Thymus (tissue), 11 donors: ENCODE measurements at regions not wholly inside any gene's neighbourhood (a gene's known extent, or its start where the extent isn't known, plus 50 kb on each side); places are given as distances from the start of the nearest gene placed in this dataset.

ENCODE experiments used
- DNase-seq, 9 donors: peaks; one replicate each; pipeline ENCODE4 v3.0.0-alpha.2; 2013; ENCODE audit warnings: low spot score in 9 of 9, low read depth in 6 of 9, missing footprints in 1 of 9
- H3K27ac ChIP-seq, 2 donors: one replicate each; pipeline ENCODE4 v1.5.1; 2013; ENCODE audit warnings: control low read depth in 1 of 2, low read depth in 1 of 2, low read length in 1 of 2, mild to moderate bottlenecking in 1 of 2, moderate library complexity in 1 of 2
- H3K27me3 ChIP-seq, 2 donors: one replicate each; pipeline ENCODE4 v1.5.1; 2013; ENCODE audit warnings: low read length in 1 of 2; ENCODE audit not compliant: control insufficient read depth in 2 of 2, insufficient read depth in 1 of 2
- H3K36me3 ChIP-seq, 2 donors: one replicate each; pipeline ENCODE4 v1.5.1; 2013; ENCODE audit warnings: low read length in 1 of 2, mild to moderate bottlenecking in 1 of 2, moderate library complexity in 1 of 2; ENCODE audit not compliant: control insufficient read depth in 2 of 2, insufficient read depth in 2 of 2
- H3K4me1 ChIP-seq, 2 donors: one replicate each; pipeline ENCODE4 v1.5.1; 2013; ENCODE audit warnings: low read length in 2 of 2; ENCODE audit not compliant: control insufficient read depth in 2 of 2, insufficient read depth in 2 of 2
- H3K4me3 ChIP-seq, 2 donors: one replicate each; pipeline ENCODE4 v1.5.1; 2013; ENCODE audit warnings: low read length in 2 of 2, control low read depth in 1 of 2, mild to moderate bottlenecking in 1 of 2
- H3K9me3 ChIP-seq, 2 donors: one replicate each; pipeline ENCODE4 v1.5.1; 2013; ENCODE audit warnings: low read length in 1 of 2, mild to moderate bottlenecking in 1 of 2; ENCODE audit not compliant: control insufficient read depth in 2 of 2, insufficient read depth in 1 of 2
- WGBS: extraction: QIAGEN DNeasy Blood & Tissue Kit; methylation state at CpG from one replicate; pipeline ENCODE4 v1.1.7; 2013; 5-methylcytosine and 5-hydroxymethylcytosine counted together
- donor health status: healthy.

DNA sequence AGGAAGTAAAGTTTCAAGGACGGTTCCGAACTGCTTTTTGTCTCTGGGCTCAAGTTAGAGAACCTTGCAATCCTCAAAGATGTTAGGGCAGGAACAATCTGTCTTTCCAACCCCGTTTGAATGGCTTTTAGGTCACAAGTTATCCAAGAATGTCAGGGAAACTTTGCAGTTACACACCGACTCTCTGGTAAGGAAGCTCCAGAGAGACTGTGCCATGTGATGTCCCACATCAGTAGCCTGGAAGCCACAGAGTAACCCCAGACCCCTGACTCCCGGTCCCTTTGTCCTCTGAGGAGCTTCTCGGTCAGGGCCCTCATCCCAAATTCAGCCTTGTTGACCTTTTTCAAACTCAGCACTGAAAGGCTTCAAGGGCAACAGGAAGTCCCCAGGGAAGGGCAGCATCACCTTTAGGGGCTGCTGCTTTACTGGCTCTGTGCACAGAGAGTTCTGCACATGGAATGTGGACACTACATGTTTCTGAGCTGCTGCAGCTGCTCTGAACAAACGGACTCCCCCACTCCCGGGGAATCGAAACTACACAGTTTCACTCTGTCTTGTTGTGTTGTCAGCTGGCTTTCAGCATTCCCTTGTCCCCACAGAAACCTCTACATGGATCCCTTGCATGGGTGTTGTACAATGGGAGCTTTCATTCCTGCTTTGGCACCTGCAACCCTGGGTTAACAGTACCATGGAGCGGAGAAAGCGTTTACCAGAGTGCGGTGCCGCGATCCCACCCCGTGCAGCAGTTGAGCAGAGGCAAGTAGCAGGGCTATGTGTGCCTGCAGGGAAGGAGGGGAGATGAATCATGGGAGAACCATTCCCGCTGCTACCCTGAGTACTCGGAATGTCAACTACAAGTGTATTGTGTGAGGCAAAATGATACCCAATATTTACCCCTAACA, 408.2 kb upstream of the THBS1 start:
- no peak overlapping the region for H3K4me3 ChIP-seq
- H3K36me3 ChIP-seq, result no peaks in the 10 kb centered on the region
- peak in 1 of 9 donors; percentile 6 for DNase-seq
- peak overlapping the region in 1 of 2 donors; percentile 73 for H3K27ac ChIP-seq
- no peaks in the 10 kb centered on the region for H3K9me3 ChIP-seq
- H3K4me1 ChIP-seq, result peaks cover 0 to 5% of the 10 kb centered on the region in 2 donors
- 83% methylated on average over 17 of the region's 17 CpGs for WGBS
- H3K27me3 ChIP-seq, result no peaks in the 10 kb centered on the region

DNA sequence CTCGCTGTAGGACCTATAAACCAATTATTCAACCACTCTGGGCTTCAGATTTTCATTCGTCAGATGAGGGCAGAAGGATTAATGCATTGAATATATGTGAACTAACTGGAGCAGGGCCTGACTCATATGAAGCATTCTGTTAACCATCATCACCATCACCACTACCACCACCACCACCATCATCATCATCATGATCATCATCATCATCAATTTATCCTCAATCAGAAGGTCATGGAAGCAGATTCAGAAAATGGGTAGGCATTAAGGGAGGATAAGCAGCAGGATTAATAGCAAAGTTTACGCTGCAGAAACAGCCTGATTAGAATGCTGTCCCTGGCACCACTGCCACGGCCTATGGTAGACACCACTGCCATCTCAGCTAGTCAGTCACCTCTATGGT, 407.5 kb upstream of the THBS1 start:
- no peak for DNase-seq
- Histone ChIP-seq H3K36me3 (no peaks in the 10 kb centered on the region), H3K4me1 (peaks cover 0 to 5% of the 10 kb centered on the region in 2 donors), H3K27ac (no peak overlapping the region), H3K27me3 (no peaks in the 10 kb centered on the region), H3K9me3 (no peaks in the 10 kb centered on the region), H3K4me3 (no peak overlapping the region)
- WGBS, result 95% methylated on average over 4 of the region's 4 CpGs

DNA sequence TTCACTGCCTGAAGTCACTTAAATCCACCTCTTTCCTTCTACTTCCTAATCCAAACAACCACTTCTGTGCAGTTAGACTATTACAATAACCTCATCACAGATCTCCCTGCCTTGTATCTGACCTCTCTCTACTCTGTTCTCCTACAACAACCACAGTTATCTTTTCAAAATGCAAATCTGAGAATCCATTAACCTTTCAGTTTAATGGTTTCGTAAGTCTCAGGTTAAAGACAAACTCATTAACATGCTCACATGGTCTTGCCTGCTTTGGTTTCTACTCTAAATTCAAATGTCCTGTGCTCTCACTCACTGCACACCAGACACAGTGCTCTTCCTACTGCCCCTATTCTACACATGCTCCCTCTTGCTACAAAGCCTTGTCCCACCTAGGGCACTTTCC, 406.5 kb upstream of the THBS1 start:
- DNase-seq, result no peak
- Histone ChIP-seq H3K4me1 (peaks cover 0 to 5% of the 10 kb centered on the region in 2 donors), H3K27me3 (no peaks in the 10 kb centered on the region), H3K36me3 (no peaks in the 10 kb centered on the region), H3K9me3 (no peaks in the 10 kb centered on the region), H3K27ac (no peak overlapping the region), H3K4me3 (no peak overlapping the region)
- WGBS, result 96% methylated on average over 1 of the region's 1 CpG

DNA sequence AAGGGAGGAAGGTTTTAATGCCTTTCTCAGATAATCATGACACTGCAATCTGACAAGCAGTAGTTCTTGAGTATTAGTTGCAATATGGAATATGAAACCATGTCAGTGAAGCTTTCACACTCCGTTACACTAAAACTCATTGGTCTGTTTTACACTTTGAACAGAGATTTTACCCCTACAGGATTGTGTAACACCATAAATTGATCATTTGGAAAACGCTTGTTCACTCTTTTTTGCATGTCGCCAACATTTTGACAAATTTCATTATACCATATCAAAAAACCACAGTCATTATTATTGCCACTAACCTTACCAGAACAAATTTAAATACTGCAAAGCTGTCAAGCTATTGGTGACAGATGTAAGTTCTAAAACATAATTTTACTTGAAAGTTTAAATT, 404.8 kb upstream of the THBS1 start:
- H3K4me3 ChIP-seq, result no peak overlapping the region
- H3K27me3 ChIP-seq, result no peaks in the 10 kb centered on the region
- H3K27ac ChIP-seq, result no peak overlapping the region
- no peak for DNase-seq
- 90% methylated on average over 3 of the region's 3 CpGs for WGBS
- H3K4me1 ChIP-seq, result peaks cover 0 to 5% of the 10 kb centered on the region in 2 donors
- no peaks in the 10 kb centered on the region for H3K9me3 ChIP-seq
- H3K36me3 ChIP-seq, result no peaks in the 10 kb centered on the region

DNA sequence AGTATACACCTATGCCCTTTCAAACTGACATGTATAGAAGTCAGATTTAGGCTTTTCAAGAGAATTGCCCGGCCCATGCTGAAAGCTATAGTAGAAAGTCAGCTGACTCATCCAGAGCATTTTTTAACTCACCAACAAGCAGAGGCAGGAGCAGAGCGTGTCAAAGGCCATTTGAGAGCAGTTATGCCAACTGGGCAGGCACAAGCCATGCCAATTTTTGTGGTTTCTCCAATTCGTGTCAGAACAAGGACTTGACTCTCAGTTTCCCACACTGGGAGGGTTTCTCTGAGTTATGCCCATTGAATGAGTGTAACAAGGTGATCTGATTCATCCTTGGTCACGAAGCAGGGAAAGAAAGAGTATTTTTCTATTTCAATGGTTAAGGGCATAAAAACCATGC, 403.3 kb upstream of the THBS1 start:
- Histone ChIP-seq H3K9me3 (no peaks in the 10 kb centered on the region), H3K36me3 (no peaks in the 10 kb centered on the region), H3K4me1 (peaks cover 0 to 3% of the 10 kb centered on the region in 2 donors), H3K4me3 (no peak overlapping the region), H3K27ac (no peak overlapping the region), H3K27me3 (no peaks in the 10 kb centered on the region)
- WGBS, result 90% methylated on average over 4 of the region's 4 CpGs
- no peak for DNase-seq

DNA sequence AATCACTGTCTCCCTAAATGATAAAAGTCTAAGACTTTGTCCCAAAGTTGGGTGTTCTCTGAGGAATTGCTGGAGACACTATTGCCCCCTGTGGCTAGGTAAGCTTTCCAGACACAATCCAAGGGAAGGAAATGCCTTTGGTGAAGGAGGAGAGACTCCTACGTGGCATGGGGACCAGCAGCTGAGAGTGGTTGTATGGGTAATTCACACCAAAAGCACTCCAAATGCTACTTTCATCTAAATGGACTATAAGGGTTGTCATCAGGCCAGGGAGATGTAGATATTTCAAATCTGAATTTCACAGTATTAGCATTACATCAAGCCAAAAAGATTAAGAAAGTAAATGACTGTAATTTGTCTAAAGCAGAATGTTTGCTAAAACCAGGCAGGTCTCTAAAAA, 400.8 kb upstream of the THBS1 start:
- Histone ChIP-seq H3K4me3 (no peak overlapping the region), H3K4me1 (no peaks in the 10 kb centered on the region), H3K36me3 (no peaks in the 10 kb centered on the region), H3K9me3 (no peaks in the 10 kb centered on the region), H3K27ac (no peak overlapping the region), H3K27me3 (no peaks in the 10 kb centered on the region)
- WGBS, result 85% methylated on average over 1 of the region's 1 CpG
- no peak for DNase-seq

DNA sequence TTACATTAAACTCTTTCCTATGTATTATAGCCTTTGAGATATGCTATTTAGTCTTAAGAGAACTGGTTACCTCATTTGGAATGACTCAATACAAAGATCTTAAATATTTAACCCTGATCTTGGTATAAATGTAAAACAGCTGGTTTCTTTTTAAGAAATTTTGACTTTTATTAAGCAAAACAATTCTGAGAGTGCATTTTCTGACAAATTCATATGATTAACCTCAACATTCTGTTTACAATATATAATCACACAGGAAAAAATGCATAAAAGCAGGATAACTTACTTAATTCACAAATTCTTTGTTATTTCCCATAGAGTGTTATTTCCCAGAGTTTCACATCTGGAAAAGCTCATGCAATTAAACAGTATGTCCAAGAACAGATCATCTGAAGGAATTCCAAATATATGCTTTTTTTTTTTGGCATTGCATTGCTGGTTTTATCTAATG, 400.4 kb upstream of the THBS1 start:
- Histone ChIP-seq H3K36me3 (no peaks in the 10 kb centered on the region), H3K9me3 (no peaks in the 10 kb centered on the region), H3K27me3 (no peaks in the 10 kb centered on the region), H3K27ac (no peak overlapping the region), H3K4me1 (no peaks in the 10 kb centered on the region), H3K4me3 (no peak overlapping the region)
- DNase-seq, result no peak

DNA sequence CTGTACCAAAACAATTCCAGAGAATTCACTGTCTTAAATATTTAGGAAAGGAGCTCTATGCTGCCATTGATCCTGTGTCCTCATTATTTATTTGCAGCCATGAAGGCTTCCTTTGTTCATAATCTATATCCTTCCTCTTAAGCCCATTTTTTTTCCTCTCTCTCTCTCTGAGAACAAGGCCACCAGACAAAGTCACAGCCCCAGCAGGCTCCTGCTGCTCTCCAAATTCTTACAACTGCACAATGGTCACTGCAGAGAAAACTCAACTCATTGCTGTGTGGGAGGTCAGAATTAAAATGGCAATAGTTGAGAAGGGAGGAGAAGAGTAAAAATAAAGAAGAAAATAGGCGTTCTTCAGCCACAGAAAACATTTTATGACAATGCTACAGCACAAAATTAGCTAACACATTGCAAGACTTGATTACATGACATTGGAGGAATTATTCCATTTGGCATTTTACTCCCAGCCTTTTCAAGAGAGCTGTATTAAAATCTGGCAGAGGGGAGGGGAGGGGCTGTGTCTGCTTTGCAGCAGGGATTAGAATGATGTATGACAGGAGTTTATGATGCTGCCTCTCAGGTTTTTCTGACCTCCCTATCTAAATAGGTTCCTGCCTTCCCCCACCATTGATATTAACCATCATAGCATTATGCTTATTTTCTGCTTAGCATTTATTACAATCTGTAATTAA, 399.7 kb upstream of the THBS1 start:
- Histone ChIP-seq H3K4me1 (no peaks in the 10 kb centered on the region), H3K4me3 (no peak overlapping the region), H3K36me3 (no peaks in the 10 kb centered on the region), H3K27me3 (no peaks in the 10 kb centered on the region), H3K27ac (no peak overlapping the region), H3K9me3 (no peaks in the 10 kb centered on the region)
- no peak for DNase-seq
- 89% methylated on average over 1 of the region's 1 CpG for WGBS

DNA sequence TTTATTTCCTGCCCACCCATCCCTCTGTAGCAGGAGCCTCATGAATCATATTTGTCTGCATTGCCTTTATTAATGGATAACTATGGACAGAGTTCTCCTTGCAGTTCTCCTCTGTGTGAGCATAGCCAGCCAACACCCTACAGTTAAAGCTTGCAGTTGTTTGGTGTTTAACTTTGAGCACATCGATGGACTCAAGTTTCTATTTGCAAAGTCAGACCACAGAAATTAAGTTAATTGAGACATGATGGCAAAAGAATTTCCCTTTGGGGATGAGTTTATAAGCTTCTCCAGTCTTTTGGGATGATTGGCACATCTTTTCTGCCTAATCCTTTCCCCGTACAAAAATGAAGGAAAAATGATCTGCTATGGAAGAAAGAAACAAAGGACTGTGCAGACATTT, 398.9 kb upstream of the THBS1 start:
- no peak for DNase-seq
- H3K4me1 ChIP-seq, result no peaks in the 10 kb centered on the region
- WGBS, result 96% methylated on average over 2 of the region's 2 CpGs
- H3K36me3 ChIP-seq, result no peaks in the 10 kb centered on the region
- H3K27ac ChIP-seq, result no peak overlapping the region
- no peaks in the 10 kb centered on the region for H3K9me3 ChIP-seq
- no peak overlapping the region for H3K4me3 ChIP-seq
- H3K27me3 ChIP-seq, result no peaks in the 10 kb centered on the region
